ENCODE measurements at regions not wholly inside any gene's neighbourhood (a gene's known extent, or its start where the extent isn't known, plus 50 kb on each side); places are given as distances from the start of the nearest gene placed in this dataset.

- Histone ChIP-seq H3K9me3 (no peaks in the 10 kb centered on the region), H3K36me3 (no peaks in the 10 kb centered on the region), H3K4me1 (peaks cover 8% of the 10 kb centered on the region), H3K27ac (no peak overlapping the region), H3K27me3 (no peaks in the 10 kb centered on the region), H3K4me3 (no peak overlapping the region)
- TF ChIP-seq, protein P1, sequence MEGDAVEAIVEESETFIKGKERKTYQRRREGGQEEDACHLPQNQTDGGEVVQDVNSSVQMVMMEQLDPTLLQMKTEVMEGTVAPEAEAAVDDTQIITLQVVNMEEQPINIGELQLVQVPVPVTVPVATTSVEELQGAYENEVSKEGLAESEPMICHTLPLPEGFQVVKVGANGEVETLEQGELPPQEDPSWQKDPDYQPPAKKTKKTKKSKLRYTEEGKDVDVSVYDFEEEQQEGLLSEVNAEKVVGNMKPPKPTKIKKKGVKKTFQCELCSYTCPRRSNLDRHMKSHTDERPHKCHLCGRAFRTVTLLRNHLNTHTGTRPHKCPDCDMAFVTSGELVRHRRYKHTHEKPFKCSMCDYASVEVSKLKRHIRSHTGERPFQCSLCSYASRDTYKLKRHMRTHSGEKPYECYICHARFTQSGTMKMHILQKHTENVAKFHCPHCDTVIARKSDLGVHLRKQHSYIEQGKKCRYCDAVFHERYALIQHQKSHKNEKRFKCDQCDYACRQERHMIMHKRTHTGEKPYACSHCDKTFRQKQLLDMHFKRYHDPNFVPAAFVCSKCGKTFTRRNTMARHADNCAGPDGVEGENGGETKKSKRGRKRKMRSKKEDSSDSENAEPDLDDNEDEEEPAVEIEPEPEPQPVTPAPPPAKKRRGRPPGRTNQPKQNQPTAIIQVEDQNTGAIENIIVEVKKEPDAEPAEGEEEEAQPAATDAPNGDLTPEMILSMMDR (IDR thresholded peaks at IDR 0.05) = no peak
- no peak for TF ChIP-seq EP300 (IDR thresholded peaks at IDR 0.05)
- TF ChIP-seq POLR2AphosphoS5 (IDR thresholded peaks at IDR 0.05) = no peak
- TF ChIP-seq POLR2A (IDR thresholded peaks at IDR 0.05) = no peak
- no peak for DNase-seq (ENCODE audit: low spot score in 2 of 2)
- WGBS = 85% methylated on average over 7 of the region's 7 CpGs
Observed at GRCh38 chr9:13049223-13049622, 230.3 kb downstream of the MPDZ start.

GRCh38 chr9:13053504-13053903, 226.0 kb downstream of the MPDZ start:
- Histone ChIP-seq H3K4me3 (no peak overlapping the region), H3K36me3 (no peaks in the 10 kb centered on the region), H3K27me3 (no peaks in the 10 kb centered on the region), H3K9me3 (no peaks in the 10 kb centered on the region), H3K4me1 (peaks cover 8% of the 10 kb centered on the region), H3K27ac (no peak overlapping the region)
- DNase-seq (ENCODE audit: low spot score in 2 of 2) = no peak
- TF ChIP-seq POLR2AphosphoS5 (IDR thresholded peaks at IDR 0.05) (no peak), EP300 (IDR thresholded peaks at IDR 0.05) (no peak), POLR2A (IDR thresholded peaks at IDR 0.05) (no peak)
- TF ChIP-seq, protein P1 (IDR thresholded peaks at IDR 0.05) = no peak
- WGBS = 32% methylated on average over 2 of the region's 2 CpGs

DNA sequence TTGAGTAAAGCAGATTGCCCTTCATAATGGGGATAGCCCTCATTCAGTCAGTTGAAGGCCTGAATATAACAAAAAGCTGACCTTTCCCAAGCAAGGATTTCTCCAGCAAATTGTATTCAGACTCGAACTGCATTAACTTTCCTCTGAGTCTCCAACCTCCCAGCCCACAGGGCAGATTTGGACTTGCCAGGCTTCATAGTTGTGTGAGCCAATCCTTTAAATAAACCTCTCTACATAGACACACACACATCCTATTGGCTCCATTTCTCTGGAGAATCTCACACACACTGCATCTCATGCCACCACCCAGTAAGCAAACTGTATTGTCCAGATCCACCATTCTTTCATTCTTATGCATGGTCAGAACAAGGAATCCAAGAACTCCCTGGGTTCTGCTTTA, 225.1 kb downstream of the MPDZ start:
- Histone ChIP-seq H3K36me3 (no peaks in the 10 kb centered on the region), H3K9me3 (no peaks in the 10 kb centered on the region), H3K27ac (no peak overlapping the region), H3K27me3 (no peaks in the 10 kb centered on the region), H3K4me1 (peaks cover 8% of the 10 kb centered on the region), H3K4me3 (no peak overlapping the region)
- no peak for DNase-seq (ENCODE audit: low spot score in 2 of 2)
- TF ChIP-seq, protein P1 (IDR thresholded peaks at IDR 0.05) = no peak
- TF ChIP-seq POLR2AphosphoS5 (IDR thresholded peaks at IDR 0.05) (no peak), EP300 (IDR thresholded peaks at IDR 0.05) (no peak), POLR2A (IDR thresholded peaks at IDR 0.05) (no peak)
- 41% methylated on average over 1 of the region's 1 CpG for WGBS
